H1 (cell line): ENCODE measurements at regions not wholly inside any gene's neighbourhood (a gene's known extent, or its start where the extent isn't known, plus 50 kb on each side); places are given as distances from the start of the nearest gene placed in this dataset.

Source experiments
- CTCF ChIA-PET: fragments of 300-600 bp; sonication (Branson Sonifier 250); formaldehyde crosslinking; loops from one replicate; lab custom pipeline; 2021; ENCODE audit not compliant: partially characterized antibody; lab: Charles Lee
- POLR2A ChIA-PET: fragments of 300-600 bp; sonication (Branson Sonifier 250); formaldehyde crosslinking; loops from one replicate; lab custom pipeline; 2021; ENCODE audit warnings: inconsistent platforms; ENCODE audit not compliant: partially characterized antibody; lab: Charles Lee
- DNase-seq, 2 experiments: peaks; one replicate each; pipeline versions ENCODE4 v3.0.0 to v3.0.0-alpha.2; 2010 to 2022; ENCODE audit warnings: low spot score in 2 of 2, low read depth in 1 of 2, mixed read lengths in 1 of 2
- FAIRE-seq: peaks from 2 replicates; lab custom pipeline; 2011; peaks lifted over from hg19 to GRCh38; lab: Jason Lieb, UNC
- H2AFZ ChIP-seq: 2 replicates; pipeline ENCODE4 v1.8.1; 2012; ENCODE audit warnings: low read length, inconsistent platforms
- H2AK5ac ChIP-seq: 2 replicates; pipeline ENCODE4 v1.6.1; 2013; ENCODE audit warnings: low read depth, low read length
- H2BK120ac ChIP-seq: replicated peaks from 2 replicates; pipeline ENCODE3; 2013; ENCODE audit warnings: low read depth, low read length, inconsistent platforms
- H2BK12ac ChIP-seq: 2 replicates; pipeline ENCODE4 v1.6.1; 2013; ENCODE audit warnings: low read depth, low read length
- H2BK15ac ChIP-seq: 2 replicates; pipeline ENCODE4 v1.6.1; 2013; ENCODE audit warnings: low read length
- H2BK20ac ChIP-seq: 2 replicates; pipeline ENCODE4 v1.6.1; 2013; ENCODE audit warnings: low read length
- H2BK5ac ChIP-seq: 2 replicates; pipeline ENCODE4 v1.6.1; 2013; ENCODE audit warnings: low read depth, low read length
- H3K14ac ChIP-seq: 2 replicates; pipeline ENCODE4 v1.6.1; 2013; ENCODE audit warnings: inconsistent platforms; ENCODE audit not compliant: insufficient read length
- H3K18ac ChIP-seq: 2 replicates; pipeline ENCODE4 v1.6.1; 2013; ENCODE audit warnings: low read length; ENCODE audit errors: extremely low read depth
- H3K23ac ChIP-seq: 2 replicates; pipeline ENCODE4 v1.6.1; 2013; ENCODE audit warnings: inconsistent platforms; ENCODE audit not compliant: insufficient read length
- H3K23me2 ChIP-seq: 2 replicates; pipeline ENCODE4 v1.6.1; 2013; ENCODE audit warnings: low read depth, low read length
- H3K27ac ChIP-seq: 2 replicates; pipeline ENCODE4 v1.6.1; 2011; ENCODE audit warnings: low read depth, low read length, inconsistent platforms
- H3K27me3 ChIP-seq, 4 experiments: replicated peaks in 1 of 4; 1 replicate in 1 of 4; 2 replicates in 3 of 4; pipeline versions ENCODE4 v1.6.1 to v1.8.1; 2011 to 2013; ENCODE audit warnings: low read length in 3 of 4, mild to moderate bottlenecking in 3 of 4, inconsistent platforms in 2 of 4, mixed read lengths in 2 of 4, moderate library complexity in 1 of 4; ENCODE audit not compliant: control insufficient read depth in 3 of 4, insufficient read depth in 3 of 4; ENCODE audit errors: extremely low read depth in 1 of 4
- H3K36me3 ChIP-seq, 4 experiments: 2 replicates each; pipeline versions ENCODE4 v1.6.1 to v1.8.1; 2011 to 2013; ENCODE audit warnings: mild to moderate bottlenecking in 4 of 4, low read length in 3 of 4, moderate library complexity in 2 of 4, control low read depth in 1 of 4, inconsistent platforms in 1 of 4; ENCODE audit not compliant: insufficient read depth in 4 of 4, control insufficient read depth in 2 of 4
- H3K4ac ChIP-seq: replicated peaks from 2 replicates; pipeline ENCODE3; 2013; ENCODE audit warnings: low read length, low read depth, mixed read lengths, inconsistent platforms; ENCODE audit not compliant: insufficient read length
- H3K4me1 ChIP-seq, 4 experiments: replicated peaks in 1 of 4; 1 replicate in 1 of 4; 2 replicates in 3 of 4; pipeline versions ENCODE4 v1.6.1 to v1.8.1; 2011 to 2013; ENCODE audit warnings: low read length in 3 of 4, inconsistent platforms in 2 of 4, mixed read lengths in 1 of 4; ENCODE audit not compliant: insufficient read depth in 4 of 4, control insufficient read depth in 3 of 4
- H3K4me2 ChIP-seq, 2 experiments: 2 replicates each; pipeline versions ENCODE4 v1.6.1 to v1.8.1; 2011 to 2013; ENCODE audit warnings: low read depth in 2 of 2, low read length in 2 of 2, control low read depth in 1 of 2, inconsistent platforms in 1 of 2, mild to moderate bottlenecking in 1 of 2; ENCODE audit not compliant: insufficient read depth in 1 of 2
- H3K4me3 ChIP-seq, 4 experiments: fragments of 200-600, 300-600 bp in 1 of 4; sonication (generic), shearing (Covaris generic), sonication (Bioruptor Twin) in 1 of 4; 2 replicates each; pipeline versions ENCODE4 v1.5.1 to v1.8.1; 2011 to 2016; ENCODE audit warnings: low read length in 4 of 4, low read depth in 3 of 4, control low read depth in 2 of 4, inconsistent platforms in 2 of 4, mild to moderate bottlenecking in 2 of 4, mixed read lengths in 1 of 4, moderate library complexity in 1 of 4; ENCODE audit not compliant: insufficient read depth in 2 of 4; ENCODE audit errors: extremely low read depth in 1 of 4
- H3K56ac ChIP-seq: replicated peaks from 2 replicates; pipeline ENCODE3; 2013; ENCODE audit warnings: low read depth, mild to moderate bottlenecking, mixed read lengths, low read length, inconsistent platforms; ENCODE audit not compliant: insufficient read length
- H3K79me1 ChIP-seq: 2 replicates; pipeline ENCODE4 v1.6.1; 2013; ENCODE audit warnings: low read depth, low read length, control low read depth
- H3K79me2 ChIP-seq, 2 experiments: 2 replicates each; pipeline versions ENCODE4 v1.6.1 to v1.8.1; 2012 to 2013; ENCODE audit warnings: low read length in 2 of 2, mild to moderate bottlenecking in 2 of 2, inconsistent platforms in 1 of 2; ENCODE audit not compliant: insufficient read depth in 2 of 2, control insufficient read depth in 1 of 2
- H3K9ac ChIP-seq, 4 experiments: replicated peaks in 1 of 4; 1 replicate in 1 of 4; 2 replicates in 3 of 4; pipeline versions ENCODE4 v1.6.1 to v1.8.1; 2011 to 2013; ENCODE audit warnings: low read depth in 3 of 4, low read length in 3 of 4, control low read depth in 2 of 4, mild to moderate bottlenecking in 2 of 4, moderate library complexity in 2 of 4, inconsistent platforms in 1 of 4; ENCODE audit errors: extremely low read depth in 1 of 4
- H3K9me3 ChIP-seq, 2 experiments: 2 replicates each; pipeline versions ENCODE4 v1.6.1 to v1.8.1; 2012 to 2013; ENCODE audit warnings: mild to moderate bottlenecking in 2 of 2, moderate library complexity in 2 of 2, control low read depth in 1 of 2, inconsistent platforms in 1 of 2, low read depth in 1 of 2, low read length in 1 of 2, mixed read lengths in 1 of 2; ENCODE audit not compliant: insufficient read depth in 2 of 2
- H4K20me1 ChIP-seq, 2 experiments: replicated peaks in 1 of 2; 2 replicates each; pipeline versions ENCODE3 to v1.8.1; 2011 to 2013; ENCODE audit warnings: inconsistent platforms in 2 of 2, low read length in 2 of 2, mild to moderate bottlenecking in 1 of 2; ENCODE audit not compliant: insufficient read depth in 2 of 2, control insufficient read depth in 1 of 2
- H4K5ac ChIP-seq: 2 replicates; pipeline ENCODE4 v1.6.1; 2013; ENCODE audit warnings: low read length, low read depth, mixed read lengths, inconsistent platforms; ENCODE audit not compliant: insufficient read length
- H4K8ac ChIP-seq: 2 replicates; pipeline ENCODE4 v1.8.0; 2013; ENCODE audit warnings: mild to moderate bottlenecking, moderate library complexity, low read length, inconsistent platforms; ENCODE audit not compliant: insufficient read depth; ENCODE audit errors: extremely low read depth
- H4K91ac ChIP-seq: replicated peaks from 2 replicates; pipeline ENCODE3; 2013; ENCODE audit warnings: low read length, mixed read lengths, inconsistent platforms; ENCODE audit not compliant: insufficient read length
- BACH1 ChIP-seq: IDR thresholded peaks from 2 replicates; pipeline ENCODE4 v1.6.1; 2012; ENCODE audit warnings: low read length, improper control_type of control experiment
- CBX8 ChIP-seq: fragments of 300-800, 300-1000 bp; sonication (generic); IDR thresholded peaks from 2 replicates; pipeline ENCODE4 v1.7.1; 2016; ENCODE audit warnings: low read depth, low read length, borderline replicate concordance
- CHD1 ChIP-seq: IDR thresholded peaks from 2 replicates; pipeline ENCODE4 v1.6.1; 2012; ENCODE audit warnings: low read depth, low read length, improper control_type of control experiment
- E2F6 ChIP-seq: IDR thresholded peaks from 2 replicates; pipeline ENCODE4 v1.6.1; 2012; ENCODE audit warnings: inconsistent platforms
- KDM1A ChIP-seq: fragments of 200-600, 300-600 bp; sonication (generic); IDR thresholded peaks from 2 replicates; pipeline ENCODE4 v1.7.1; 2016; ENCODE audit warnings: mild to moderate bottlenecking, low read length, borderline replicate concordance
- KDM5A ChIP-seq: fragments of 200-600 bp; IDR thresholded peaks from 2 replicates; pipeline ENCODE4 v1.7.1; 2012; ENCODE audit warnings: mild to moderate bottlenecking, low read length, inconsistent platforms, mixed read lengths
- NANOG ChIP-seq: IDR thresholded peaks from 2 replicates; pipeline ENCODE4 v1.6.1; 2011; ENCODE audit warnings: low read length, low read depth, mild to moderate bottlenecking, inconsistent platforms; ENCODE audit not compliant: insufficient read depth, poor library complexity, severe bottlenecking
- POLR2AphosphoS5 ChIP-seq: IDR thresholded peaks from 2 replicates; pipeline ENCODE4 v1.6.1; 2011; ENCODE audit warnings: low read depth, low read length
- POU5F1 ChIP-seq: IDR thresholded peaks from 2 replicates; pipeline ENCODE4 v1.6.1; 2011; ENCODE audit warnings: low read depth, mild to moderate bottlenecking, low read length, moderate library complexity
- RNF2 ChIP-seq: fragments of 200-900, 300-1000 bp; sonication (generic); IDR thresholded peaks from 2 replicates; pipeline ENCODE4 v1.7.1; 2016; ENCODE audit warnings: borderline replicate concordance, low read depth, mild to moderate bottlenecking, antibody characterized with exemption, low read length; ENCODE audit not compliant: poor library complexity, severe bottlenecking; ENCODE audit errors: missing control alignments
- TAF1 ChIP-seq: IDR thresholded peaks from 2 replicates; pipeline ENCODE4 v1.6.1; 2011; ENCODE audit warnings: mild to moderate bottlenecking, low read depth, low read length
- USF2 ChIP-seq: IDR thresholded peaks from 2 replicates; pipeline ENCODE4 v1.6.1; 2011; ENCODE audit warnings: low read length, improper control_type of control experiment
- WGBS, 2 experiments: shearing (Covaris generic) in 1 of 2; methylation state at CpG; one replicate each; pipeline versions ENCODE4 v1.1.6 to v1.1.7; 2013 to 2015; ENCODE audit warnings: low lambda C conversion rate in 2 of 2, mixed read lengths in 2 of 2, inconsistent platforms in 1 of 2, low coverage in 1 of 2, missing lambda C conversion rate in 1 of 2; ENCODE audit not compliant: insufficient replicate concordance in 2 of 2, insufficient coverage in 1 of 2, insufficient read length in 1 of 2; ENCODE audit errors: extremely low coverage in 1 of 2, missing lambda C conversion rate in 1 of 2; 5-methylcytosine and 5-hydroxymethylcytosine counted together

- H3K23ac ChIP-seq, result no peak overlapping the region
- 91% methylated on average over 16 of the region's 16 CpGs; no CpG with 5 or more reads in 1 of the 2 experiments for WGBS, 2 experiments
- no peak overlapping the region for H3K4me3 ChIP-seq
- H2BK20ac ChIP-seq, result no peak overlapping the region
- H4K8ac ChIP-seq, result no peak overlapping the region
- H2BK15ac ChIP-seq, result no peak overlapping the region
- DNase-seq (no peak), FAIRE-seq (no peak)
- H3K56ac ChIP-seq, result no peak overlapping the region
- H3K9ac ChIP-seq, result no peak overlapping the region
- H2BK5ac ChIP-seq, result no peak overlapping the region
- H3K79me2 ChIP-seq, result no peaks in the 10 kb centered on the region
- no peaks in the 10 kb centered on the region for H3K4me1 ChIP-seq
- H3K14ac ChIP-seq, result no peak overlapping the region
- H2BK12ac ChIP-seq, result no peak overlapping the region
- ChIA-PET POLR2A (interaction anchor here (1.4 kb wide), 1 partner anchor 10 kb away, joined by 3 read pairs; no protein-coding TSS in a partner anchor), CTCF (interaction anchor here (0.9 kb wide), 1 partner anchor 253 kb away, joined by 3 read pairs; no protein-coding TSS in a partner anchor)
- H3K79me1 ChIP-seq, result no peaks in the 10 kb centered on the region
- no peaks in the 10 kb centered on the region for H3K23me2 ChIP-seq
- no peak overlapping the region for H2AFZ ChIP-seq
- H3K27ac ChIP-seq, result no peak overlapping the region
- H3K4me2 ChIP-seq, result no peak overlapping the region
- H3K18ac ChIP-seq, result no peak overlapping the region
- no peak overlapping the region for H4K5ac ChIP-seq
- no peak overlapping the region for H2BK120ac ChIP-seq
- no peaks in the 10 kb centered on the region for H3K27me3 ChIP-seq
- no peak overlapping the region for H2AK5ac ChIP-seq
- no peak overlapping the region for H4K91ac ChIP-seq
- H3K9me3 ChIP-seq, result no peaks in the 10 kb centered on the region
- no peaks in the 10 kb centered on the region for H4K20me1 ChIP-seq
- no peaks in the 10 kb centered on the region for H3K36me3 ChIP-seq
- H3K4ac ChIP-seq, result no peak overlapping the region
- TF ChIP-seq CHD1, result no peak
- no peak for TF ChIP-seq E2F6
- TF ChIP-seq POLR2AphosphoS5, result no peak
- TF ChIP-seq BACH1, result no peak
- no peak for TF ChIP-seq USF2
- no peak for TF ChIP-seq TAF1
- TF ChIP-seq NANOG, result no peak
- no peak for TF ChIP-seq KDM1A
- no peak for TF ChIP-seq POU5F1
- TF ChIP-seq KDM5A, result no peak
- no peak for TF ChIP-seq CBX8
- no peak for TF ChIP-seq RNF2
Measured at GRCh38 chr10:8260645-8261044, 206.2 kb downstream of the GATA3 start.
